Astrocyte (in vitro differentiated cells and primary cell): ENCODE measurements at regions not wholly inside any gene's neighbourhood (a gene's known extent, or its start where the extent isn't known, plus 50 kb on each side); places are given as distances from the start of the nearest gene placed in this dataset.

ENCODE experiments used
- DNase-seq: peaks from one replicate; pipeline ENCODE4 v3.0.0-alpha.2; 2010; ENCODE audit warnings: low read depth
- FAIRE-seq: peaks from 2 replicates; lab custom pipeline; 2011; peaks lifted over from hg19 to GRCh38; lab: Jason Lieb, UNC
- H2AFZ ChIP-seq: 2 replicates; pipeline ENCODE4 v1.6.0; 2012; ENCODE audit warnings: low read depth, low read length, inconsistent platforms
- H3K27ac ChIP-seq: 2 replicates; pipeline ENCODE4 v1.5.1; 2011; ENCODE audit warnings: low read depth, low read length, inconsistent platforms
- H3K27me3 ChIP-seq: 2 replicates; pipeline ENCODE4 v1.6.0; 2011; ENCODE audit warnings: low read length, inconsistent platforms; ENCODE audit not compliant: insufficient read depth
- H3K36me3 ChIP-seq: 2 replicates; pipeline ENCODE4 v1.5.1; 2011; ENCODE audit warnings: low read length, inconsistent platforms; ENCODE audit not compliant: insufficient read depth
- H3K4me1 ChIP-seq: 2 replicates; pipeline ENCODE4 v1.5.1; 2011; ENCODE audit warnings: low read length, inconsistent platforms; ENCODE audit not compliant: insufficient read depth
- H3K4me2 ChIP-seq: 2 replicates; pipeline ENCODE4 v1.6.0; 2012; ENCODE audit warnings: low read length, inconsistent platforms
- H3K4me3 ChIP-seq: 2 replicates; pipeline ENCODE4 v1.5.1; 2011; ENCODE audit warnings: low read depth, mild to moderate bottlenecking, low read length, inconsistent platforms; ENCODE audit not compliant: insufficient read depth
- H3K79me2 ChIP-seq: 2 replicates; pipeline ENCODE4 v1.6.0; 2012; ENCODE audit warnings: mild to moderate bottlenecking, low read length, inconsistent platforms; ENCODE audit not compliant: insufficient read depth
- H3K9ac ChIP-seq: 2 replicates; pipeline ENCODE4 v1.6.0; 2012; ENCODE audit warnings: mild to moderate bottlenecking, low read length, inconsistent platforms
- H3K9me3 ChIP-seq: 2 replicates; pipeline ENCODE4 v1.5.1; 2012; ENCODE audit warnings: low read depth, mild to moderate bottlenecking, low read length, inconsistent platforms; ENCODE audit not compliant: insufficient read depth
- H4K20me1 ChIP-seq: 2 replicates; pipeline ENCODE4 v1.6.0; 2012; ENCODE audit warnings: low read length, inconsistent platforms; ENCODE audit not compliant: insufficient read depth
- H3K27ac Mint-ChIP-seq: one replicate; pipeline ENCODE4 v1.8.0; 2021; ENCODE audit warnings: mild to moderate bottlenecking, mixed read lengths; ENCODE audit not compliant: unreplicated experiment
- H3K27me3 Mint-ChIP-seq: one replicate; pipeline ENCODE4 v1.8.0; 2021; ENCODE audit warnings: low read depth, mixed read lengths; ENCODE audit not compliant: unreplicated experiment
- H3K36me3 Mint-ChIP-seq: one replicate; pipeline ENCODE4 v1.8.0; 2021; ENCODE audit warnings: low read depth, mixed read lengths; ENCODE audit not compliant: unreplicated experiment
- H3K4me1 Mint-ChIP-seq: one replicate; pipeline ENCODE4 v1.8.0; 2021; ENCODE audit warnings: low read depth, mixed read lengths; ENCODE audit not compliant: unreplicated experiment
- H3K4me3 Mint-ChIP-seq: one replicate; pipeline ENCODE4 v1.8.0; 2021; ENCODE audit warnings: mild to moderate bottlenecking, moderate library complexity, mixed read lengths; ENCODE audit not compliant: unreplicated experiment
- H3K9me3 Mint-ChIP-seq: one replicate; pipeline ENCODE4 v1.8.0; 2021; ENCODE audit warnings: mild to moderate bottlenecking, mixed read lengths; ENCODE audit not compliant: unreplicated experiment
- CTCF ChIP-seq: IDR thresholded peaks from 2 replicates; pipeline ENCODE4 v1.5.1; 2011; ENCODE audit warnings: low read depth, mild to moderate bottlenecking, inconsistent platforms, low read length, moderate library complexity; ENCODE audit not compliant: insufficient read depth
- EZH2 ChIP-seq: IDR thresholded peaks from 2 replicates; pipeline ENCODE4 v1.6.1; 2012; ENCODE audit warnings: mild to moderate bottlenecking, low read length, inconsistent platforms; ENCODE audit not compliant: insufficient read depth

- H3K9me3 ChIP-seq, result no peaks in the 10 kb centered on the region
- no peaks in the 10 kb centered on the region for H3K36me3 ChIP-seq
- H3K4me1 Mint-ChIP-seq, result peaks cover 1% of the 10 kb centered on the region
- TF ChIP-seq EZH2 (no peak), CTCF (no peak)
- H3K9ac ChIP-seq, result peak overlapping the region; percentile 67
- no peaks in the 10 kb centered on the region for H4K20me1 ChIP-seq
- H2AFZ ChIP-seq, result peak overlapping the region; percentile 71
- H3K27me3 Mint-ChIP-seq, result peaks cover 84% of the 10 kb centered on the region
- H3K27ac Mint-ChIP-seq, result no peak overlapping the region
- no peaks in the 10 kb centered on the region for H3K79me2 ChIP-seq
- H3K4me3 Mint-ChIP-seq, result peak overlapping the region; percentile 80
- peak overlapping the region; percentile 57 for H3K4me3 ChIP-seq
- FAIRE-seq (no peak), DNase-seq (peak; percentile 60)
- H3K36me3 Mint-ChIP-seq, result peaks cover 2% of the 10 kb centered on the region
- H3K27ac ChIP-seq, result no peak overlapping the region
- H3K4me1 ChIP-seq, result peaks cover 15% of the 10 kb centered on the region
- H3K4me2 ChIP-seq, result peak overlapping the region; percentile 95
- H3K27me3 ChIP-seq, result peaks cover 6% of the 10 kb centered on the region
- peaks cover 7% of the 10 kb centered on the region for H3K9me3 Mint-ChIP-seq
These were observed 183.9 kb downstream of the C9orf50 start for GRCh38 chr9:129436751-129437625.

DNA sequence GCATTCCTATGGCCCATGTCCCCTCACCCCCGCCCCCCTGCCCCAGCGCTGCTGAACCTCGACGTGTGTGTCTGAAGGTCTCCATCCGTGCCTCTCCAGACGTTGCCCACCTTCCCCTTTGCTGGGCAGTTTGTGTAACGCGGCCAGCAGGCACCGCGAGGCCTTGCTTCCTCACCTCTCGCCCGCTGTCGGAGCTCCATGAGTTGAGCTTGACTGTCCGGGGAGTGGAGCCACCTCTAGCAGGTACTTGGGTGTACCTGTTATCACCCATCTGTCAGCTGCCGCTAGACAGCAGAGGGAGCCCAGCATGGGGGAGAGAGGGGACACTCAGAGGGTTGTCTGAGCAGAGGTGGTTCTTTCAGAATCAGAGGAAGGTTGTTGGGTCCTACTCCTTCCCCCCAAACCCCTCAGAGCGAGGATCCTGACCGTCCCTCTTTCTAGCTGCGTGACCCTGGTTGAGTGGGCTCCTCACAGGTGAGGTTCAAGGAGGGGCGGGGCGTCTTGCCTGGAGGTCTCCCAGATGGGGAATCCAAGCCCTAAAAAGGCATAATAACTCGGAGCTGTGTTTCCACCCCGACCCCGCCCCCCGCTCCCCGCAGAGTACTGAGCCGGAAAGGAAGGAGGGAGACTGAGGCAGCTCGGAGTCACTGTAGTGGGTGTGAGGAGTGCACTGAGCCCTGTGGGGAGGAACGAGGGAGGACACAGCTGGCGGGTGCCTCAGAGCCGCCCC, 184.7 kb downstream of the C9orf50 start:
- peak overlapping the region; percentile 57 for H3K4me3 ChIP-seq
- H3K27me3 Mint-ChIP-seq, result peaks cover 84% of the 10 kb centered on the region
- no peak for TF ChIP-seq EZH2
- no peak for TF ChIP-seq CTCF
- H2AFZ ChIP-seq, result peak overlapping the region; percentile 71
- H3K79me2 ChIP-seq, result no peaks in the 10 kb centered on the region
- peaks cover 15% of the 10 kb centered on the region for H3K4me1 ChIP-seq
- H3K4me1 Mint-ChIP-seq, result peaks cover 1% of the 10 kb centered on the region
- peaks cover 2% of the 10 kb centered on the region for H3K36me3 Mint-ChIP-seq
- peaks cover 7% of the 10 kb centered on the region for H3K9me3 Mint-ChIP-seq
- no peaks in the 10 kb centered on the region for H3K36me3 ChIP-seq
- H3K4me2 ChIP-seq, result peak overlapping the region; percentile 95
- FAIRE-seq (no peak), DNase-seq (no peak)
- no peak overlapping the region for H3K4me3 Mint-ChIP-seq
- no peak overlapping the region for H3K27ac Mint-ChIP-seq
- no peaks in the 10 kb centered on the region for H4K20me1 ChIP-seq
- no peak overlapping the region for H3K9ac ChIP-seq
- H3K27ac ChIP-seq, result no peak overlapping the region
- no peaks in the 10 kb centered on the region for H3K9me3 ChIP-seq
- H3K27me3 ChIP-seq, result peaks cover 6% of the 10 kb centered on the region
